Activated T-cell treated with anti-CD3 and anti-CD28 coated beads, Interleukin-2, amount 50 U/mL, for 4 hours (primary cell): ENCODE measurements at regions not wholly inside any gene's neighbourhood (a gene's known extent, or its start where the extent isn't known, plus 50 kb on each side); places are given as distances from the start of the nearest gene placed in this dataset.

ENCODE experiments used
- ATAC-seq, 2 donors: fragments of 200-7000 bp; cut with Tn5 transposase; one replicate each; pipeline ENCODE4 v1.10.0; 2021
- DNase-seq: peaks from one replicate; pipeline ENCODE4 v3.0.0-alpha.2; 2020
- H3K27me3 Mint-ChIP-seq: one replicate; pipeline ENCODE4 v1.8.0; 2021; ENCODE audit warnings: low read depth, mixed read lengths
- H3K36me3 Mint-ChIP-seq: one replicate; pipeline ENCODE4 v1.8.0; 2022; ENCODE audit warnings: mixed read lengths; ENCODE audit not compliant: insufficient read depth
- H3K4me1 Mint-ChIP-seq: one replicate; pipeline ENCODE4 v1.8.0; 2021; ENCODE audit warnings: low read depth, mixed read lengths
- H3K4me3 Mint-ChIP-seq: one replicate; pipeline ENCODE4 v1.8.0; 2021; ENCODE audit warnings: mild to moderate bottlenecking, moderate library complexity, mixed read lengths
- H3K9me3 Mint-ChIP-seq: one replicate; pipeline ENCODE4 v1.8.0; 2021; ENCODE audit warnings: mixed read lengths

DNA sequence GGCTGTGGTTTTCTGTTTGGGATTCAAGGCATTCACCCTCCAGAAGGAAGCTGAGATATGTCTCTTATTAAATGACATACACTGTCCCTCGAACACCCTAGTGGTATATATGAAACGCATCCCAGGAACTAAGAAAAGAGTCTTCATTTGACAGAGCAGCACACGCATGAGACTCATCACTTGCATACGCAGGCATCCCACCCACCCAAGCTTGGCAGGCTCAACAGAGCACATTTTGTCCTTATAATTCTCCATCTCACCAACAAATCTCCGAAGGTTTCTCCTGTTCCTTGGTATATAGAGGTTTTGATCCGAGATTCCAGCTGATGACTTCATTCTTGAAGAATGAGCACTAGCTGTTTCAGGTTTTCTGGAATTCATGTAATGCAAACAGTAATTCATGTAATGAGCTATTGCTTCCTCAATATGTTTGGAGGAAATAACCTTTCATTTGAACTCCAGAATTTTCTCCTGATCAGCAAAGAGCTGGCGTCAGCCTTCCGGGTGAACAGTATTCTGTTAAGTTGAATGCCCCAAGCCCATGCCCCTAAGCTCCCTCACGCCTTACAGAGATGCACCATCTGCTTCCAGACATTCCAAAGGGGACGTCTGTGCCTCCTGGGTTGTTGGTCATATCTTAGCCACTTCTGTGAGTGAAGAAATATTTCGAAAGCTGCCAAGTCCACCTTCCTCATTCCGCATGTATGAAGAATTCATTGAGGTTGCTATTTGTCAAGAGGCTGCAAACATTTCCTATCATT lies 66.0 kb upstream of the CDH4 start:
- Mint-ChIP-seq H3K4me1 (no peaks in the 10 kb centered on the region), H3K9me3 (no peaks in the 10 kb centered on the region), H3K36me3 (no peaks in the 10 kb centered on the region), H3K27me3 (peaks cover 2% of the 10 kb centered on the region), H3K4me3 (no peak overlapping the region)
- no peak for ATAC-seq
- DNase-seq = no peak

GRCh38 chr20:61186771-61187472 lies 65.1 kb upstream of the CDH4 start:
- Mint-ChIP-seq H3K9me3 (no peaks in the 10 kb centered on the region), H3K27me3 (peaks cover 2% of the 10 kb centered on the region), H3K36me3 (no peaks in the 10 kb centered on the region), H3K4me3 (no peak overlapping the region), H3K4me1 (no peaks in the 10 kb centered on the region)
- no peak for ATAC-seq
- no peak for DNase-seq

DNA sequence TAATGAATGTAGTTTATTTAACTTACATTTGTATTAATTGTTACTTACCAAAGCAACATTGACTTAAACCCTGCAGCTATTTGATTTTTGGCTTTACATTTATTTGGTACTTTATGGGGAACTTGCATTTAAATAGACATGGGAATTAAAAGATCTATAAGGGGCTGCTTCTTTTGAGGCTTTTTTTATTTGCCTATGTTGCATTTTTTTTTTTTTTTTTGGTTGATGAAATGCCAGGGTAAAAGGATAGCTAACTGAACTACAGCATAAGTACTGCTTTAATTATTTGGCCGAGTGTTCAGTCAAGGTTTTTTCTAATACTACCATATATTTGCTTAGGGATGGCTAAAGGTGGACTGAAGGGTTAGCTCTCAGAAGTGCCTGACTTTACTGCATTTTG lies 62.5 kb upstream of the CDH4 start:
- Mint-ChIP-seq H3K36me3 (no peaks in the 10 kb centered on the region), H3K9me3 (no peaks in the 10 kb centered on the region), H3K4me3 (no peak overlapping the region), H3K4me1 (no peaks in the 10 kb centered on the region), H3K27me3 (peaks cover 2% of the 10 kb centered on the region)
- no peak for DNase-seq
- no peak for ATAC-seq

DNA sequence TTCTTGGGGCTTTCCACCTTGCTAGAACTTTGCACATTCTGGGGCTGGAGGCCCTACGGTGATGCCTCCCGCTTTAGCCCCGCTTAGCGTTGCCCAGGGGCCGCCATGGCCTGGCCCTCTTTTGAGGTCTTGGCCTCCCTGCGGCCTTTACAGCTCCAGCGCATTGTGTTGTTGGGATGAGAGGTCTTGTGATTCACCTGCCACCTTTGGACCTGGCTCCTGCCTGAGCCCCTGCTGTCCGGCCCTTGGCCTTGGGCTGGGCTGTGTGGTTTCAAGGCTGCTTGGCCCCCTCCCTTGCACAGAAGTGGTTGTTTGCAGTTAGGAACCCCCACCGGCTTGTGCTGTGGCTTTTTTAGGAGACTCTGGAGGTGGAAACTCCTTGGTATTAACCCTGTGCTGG lies 61.0 kb upstream of the CDH4 start:
- H3K9me3 Mint-ChIP-seq = no peaks in the 10 kb centered on the region
- peaks cover 5% of the 10 kb centered on the region for H3K27me3 Mint-ChIP-seq
- DNase-seq (no peak), ATAC-seq (no peak)
- H3K4me3 Mint-ChIP-seq = no peak overlapping the region
- no peaks in the 10 kb centered on the region for H3K4me1 Mint-ChIP-seq
- H3K36me3 Mint-ChIP-seq = no peaks in the 10 kb centered on the region

DNA sequence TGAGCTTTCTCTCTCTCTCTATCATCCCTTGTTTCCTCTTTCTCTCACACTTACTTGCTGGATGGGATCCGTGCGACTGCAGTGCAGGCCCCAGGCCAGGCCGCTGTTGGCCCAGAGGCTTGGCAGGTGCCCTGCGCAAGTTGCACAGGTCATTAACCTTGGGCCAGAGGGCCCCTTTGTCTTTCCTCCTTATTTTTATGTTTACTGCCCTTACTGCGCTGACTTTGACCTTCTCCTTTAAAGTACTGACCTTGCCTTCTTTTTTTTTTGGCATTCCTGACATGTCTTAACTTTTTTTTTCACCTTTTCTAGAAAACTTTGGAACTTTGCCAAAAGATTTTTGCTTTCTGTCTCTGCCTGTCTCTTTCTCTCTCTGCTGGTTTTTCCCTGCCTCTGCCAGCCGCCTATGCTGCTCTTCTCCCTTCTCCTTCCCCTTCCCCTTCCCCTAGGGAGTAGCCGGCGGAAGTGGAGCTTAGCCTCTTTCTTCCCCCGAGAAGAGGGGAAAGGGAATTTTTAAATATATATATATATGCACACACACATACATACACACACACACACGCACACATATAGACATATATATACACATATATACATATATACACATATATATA lies 59.6 kb upstream of the CDH4 start:
- no peaks in the 10 kb centered on the region for H3K36me3 Mint-ChIP-seq
- H3K27me3 Mint-ChIP-seq = peaks cover 12% of the 10 kb centered on the region
- ATAC-seq (no peak), DNase-seq (no peak)
- H3K9me3 Mint-ChIP-seq = no peaks in the 10 kb centered on the region
- no peak overlapping the region for H3K4me3 Mint-ChIP-seq
- H3K4me1 Mint-ChIP-seq = no peaks in the 10 kb centered on the region

- no peak overlapping the region for H3K4me3 Mint-ChIP-seq
- peaks cover 12% of the 10 kb centered on the region for H3K27me3 Mint-ChIP-seq
- DNase-seq = no peak
- H3K9me3 Mint-ChIP-seq = no peaks in the 10 kb centered on the region
- no peaks in the 10 kb centered on the region for H3K4me1 Mint-ChIP-seq
- no peak for ATAC-seq
- H3K36me3 Mint-ChIP-seq = no peaks in the 10 kb centered on the region
Observed at GRCh38 chr20:61193164-61193563, 58.9 kb upstream of the CDH4 start.
